Erythroblast (primary cell): ENCODE measurements at regions not wholly inside any gene's neighbourhood (a gene's known extent, or its start where the extent isn't known, plus 50 kb on each side); places are given as distances from the start of the nearest gene placed in this dataset.
"Not testable (repeated sequence)": the region's sequence is repeated elsewhere in the genome, so short reads cannot be mapped to it uniquely, and the experiment has no call there.

Experiments
- DNase-seq, 2 experiments: peaks; one replicate each; lab custom pipeline; 2025; lab: John Stamatoyannopoulos, UW
- GATA1 ChIP-seq: IDR thresholded peaks from 2 replicates; pipeline ENCODE4 v1.6.1; 2011; ENCODE audit warnings: low read depth, mild to moderate bottlenecking, control low read depth, low read length, moderate library complexity
- POLR2A ChIP-seq: IDR thresholded peaks from 2 replicates; pipeline ENCODE4 v1.6.1; 2011; ENCODE audit warnings: mild to moderate bottlenecking, low read length

DNA sequence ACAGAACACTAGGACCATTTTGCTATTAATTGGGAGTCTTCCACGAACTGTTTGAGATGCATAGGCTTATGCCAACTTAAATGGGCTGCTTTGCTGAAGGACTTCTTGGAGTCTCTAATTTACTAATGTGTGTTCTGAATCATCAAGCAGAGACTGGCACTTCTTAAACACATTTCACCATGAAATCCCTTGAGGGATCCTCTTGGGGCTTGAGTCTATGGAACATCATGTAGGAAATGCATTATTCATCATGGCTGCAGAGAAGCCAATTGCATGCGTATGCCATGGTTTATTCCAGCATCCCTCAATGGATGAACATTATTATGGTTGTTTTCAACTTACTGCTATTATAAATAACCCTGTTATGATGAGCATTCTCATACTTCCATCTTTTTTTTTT is 73.4 kb downstream of the FGD2 start:
- TF ChIP-seq POLR2A, result no peak
- TF ChIP-seq GATA1, result no peak
- DNase-seq, result no peak

- TF ChIP-seq POLR2A (no peak), GATA1 (no peak)
- no peak for DNase-seq
Observed at GRCh38 chr6:37081042-37081607, 75.7 kb downstream of the FGD2 start.

- no peak for DNase-seq
- no peak for TF ChIP-seq POLR2A
Observed at GRCh38 chr6:37082390-37083130, 77.1 kb downstream of the FGD2 start.

DNA sequence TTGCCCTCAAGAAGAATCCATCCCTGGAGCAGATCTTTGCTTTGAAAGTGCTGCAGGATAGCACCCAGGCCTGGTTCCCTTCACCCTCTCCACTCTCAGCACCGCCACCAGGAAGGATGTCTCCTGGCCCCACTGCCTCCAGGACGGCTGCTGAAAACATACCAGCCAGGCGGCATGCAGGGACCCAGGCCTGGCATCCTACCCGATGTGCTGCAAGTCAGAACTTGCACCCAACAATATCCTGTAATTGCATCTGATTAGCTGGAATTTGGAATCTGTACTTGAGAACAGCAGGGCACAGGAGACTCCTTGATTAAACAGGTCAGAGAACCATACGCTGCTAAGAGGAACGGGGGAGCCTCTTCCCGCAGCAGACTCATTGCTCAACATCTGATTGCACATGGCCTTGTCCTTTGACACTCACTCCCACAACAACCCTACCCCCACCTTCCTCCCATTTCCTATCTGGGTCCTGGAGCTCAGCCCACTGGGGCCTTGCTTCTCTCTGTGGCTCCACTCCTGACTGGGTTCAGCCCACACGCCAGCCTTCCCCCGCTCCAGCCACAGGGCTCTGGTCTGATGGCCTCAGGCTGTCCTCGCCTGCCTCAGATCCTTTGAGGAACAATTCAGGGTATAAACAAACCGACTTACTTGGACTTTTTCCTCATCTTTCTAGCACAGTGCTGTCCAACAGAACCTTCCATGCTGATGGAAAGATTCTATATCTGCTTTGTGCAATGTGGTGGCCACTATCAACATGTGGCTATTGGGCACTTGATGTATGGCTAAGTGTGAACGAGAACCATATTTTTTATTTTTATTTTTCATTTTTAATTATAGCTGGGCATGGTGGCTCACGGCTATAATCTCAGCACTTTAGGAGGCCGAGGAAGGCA is 78.0 kb downstream of the FGD2 start:
- DNase-seq, result peak; percentile 52 to 69
- TF ChIP-seq POLR2A, result no peak
- no peak for TF ChIP-seq GATA1

GRCh38 chr6:37084665-37085064 is 79.2 kb downstream of the FGD2 start:
- not testable (repeated sequence) for DNase-seq

DNA sequence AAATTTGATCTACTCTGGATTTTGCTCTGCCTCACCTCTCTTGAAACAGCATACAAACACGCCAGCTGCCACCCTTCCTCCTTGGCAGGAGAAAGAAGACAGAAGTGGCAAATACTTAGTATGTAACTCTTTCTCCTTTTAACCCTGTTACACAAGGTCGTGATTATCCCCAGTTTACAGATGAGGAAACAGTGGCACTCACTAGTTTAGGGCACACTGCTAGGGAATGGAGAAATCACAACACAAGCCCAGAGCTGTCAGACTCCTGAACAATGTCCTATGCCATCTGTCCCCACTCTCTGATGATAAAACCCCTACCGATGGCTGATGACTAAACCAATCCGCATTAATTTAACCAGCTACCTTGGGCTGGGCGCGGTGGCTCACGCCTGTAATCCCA is 79.7 kb downstream of the FGD2 start:
- TF ChIP-seq POLR2A (no peak), GATA1 (no peak)
- DNase-seq, result no peak

GRCh38 chr6:37088897-37089296 is 81.1 kb upstream of the PIM1 start:
- TF ChIP-seq POLR2A (no peak), GATA1 (no peak)
- DNase-seq, result no peak

DNA sequence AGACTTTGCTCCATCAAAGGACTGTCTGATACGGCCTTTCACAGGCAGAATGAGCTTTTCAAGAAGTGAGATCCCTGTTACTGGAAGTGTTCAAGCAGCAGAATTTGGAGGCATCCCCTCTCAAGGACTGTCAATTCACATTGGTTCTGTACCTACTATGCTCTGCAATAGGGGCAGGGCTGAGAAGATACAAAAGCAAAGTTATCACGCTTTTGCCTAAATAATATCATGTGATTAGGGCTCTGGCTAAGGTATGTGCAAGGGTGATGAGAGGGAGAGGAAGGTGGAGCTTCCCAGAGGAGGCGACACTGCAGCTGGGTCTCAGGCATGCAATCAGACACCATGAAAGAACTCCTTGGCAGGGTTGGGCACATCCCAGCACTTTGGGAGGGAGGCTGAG is 80.2 kb upstream of the PIM1 start:
- no peak for DNase-seq

DNA sequence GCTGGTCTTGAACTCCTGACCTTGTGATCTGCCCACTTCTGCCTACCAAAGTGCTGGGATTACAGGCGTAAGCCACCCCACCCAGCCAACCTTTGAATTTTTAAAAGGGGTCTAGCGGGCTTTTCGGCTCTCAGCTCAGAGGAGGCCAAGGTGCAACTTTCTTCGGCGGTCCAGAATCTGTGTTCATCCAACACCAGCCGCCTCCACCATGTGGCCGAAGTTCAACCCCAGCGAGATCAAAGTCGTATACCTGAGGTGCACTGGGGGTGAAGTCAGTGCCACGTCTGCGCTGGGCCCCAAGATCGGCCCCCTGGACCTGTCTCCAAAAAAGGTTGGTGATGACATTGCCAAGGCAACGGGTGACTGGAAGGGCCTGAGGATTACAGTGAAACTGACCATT is 78.8 kb upstream of the PIM1 start:
- DNase-seq, result not testable (repeated sequence)

More for the DNA sequence above, 80.2 kb upstream of the PIM1 start:
- no peak for TF ChIP-seq POLR2A
- no peak for TF ChIP-seq GATA1

DNA sequence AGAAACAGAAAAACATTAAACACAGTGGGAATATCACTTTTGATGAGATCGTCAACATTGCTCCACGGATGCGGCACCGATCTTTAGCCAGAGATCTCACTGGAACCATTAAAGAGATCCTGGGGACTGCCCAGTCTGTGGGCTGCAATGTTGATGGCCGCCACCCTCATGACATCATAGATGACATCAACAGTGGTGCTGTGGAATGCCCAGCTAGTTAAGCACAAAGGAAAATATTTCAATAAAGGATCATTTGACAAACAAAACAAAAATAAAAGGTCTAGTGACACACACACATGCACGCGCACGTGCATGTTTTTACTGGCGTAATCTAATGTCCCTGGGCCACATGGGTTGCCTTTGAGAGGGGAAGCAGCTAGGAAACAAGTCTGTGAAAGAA is 78.4 kb upstream of the PIM1 start:
- DNase-seq, result peak in 1 of 2 experiments; percentile 51

DNA sequence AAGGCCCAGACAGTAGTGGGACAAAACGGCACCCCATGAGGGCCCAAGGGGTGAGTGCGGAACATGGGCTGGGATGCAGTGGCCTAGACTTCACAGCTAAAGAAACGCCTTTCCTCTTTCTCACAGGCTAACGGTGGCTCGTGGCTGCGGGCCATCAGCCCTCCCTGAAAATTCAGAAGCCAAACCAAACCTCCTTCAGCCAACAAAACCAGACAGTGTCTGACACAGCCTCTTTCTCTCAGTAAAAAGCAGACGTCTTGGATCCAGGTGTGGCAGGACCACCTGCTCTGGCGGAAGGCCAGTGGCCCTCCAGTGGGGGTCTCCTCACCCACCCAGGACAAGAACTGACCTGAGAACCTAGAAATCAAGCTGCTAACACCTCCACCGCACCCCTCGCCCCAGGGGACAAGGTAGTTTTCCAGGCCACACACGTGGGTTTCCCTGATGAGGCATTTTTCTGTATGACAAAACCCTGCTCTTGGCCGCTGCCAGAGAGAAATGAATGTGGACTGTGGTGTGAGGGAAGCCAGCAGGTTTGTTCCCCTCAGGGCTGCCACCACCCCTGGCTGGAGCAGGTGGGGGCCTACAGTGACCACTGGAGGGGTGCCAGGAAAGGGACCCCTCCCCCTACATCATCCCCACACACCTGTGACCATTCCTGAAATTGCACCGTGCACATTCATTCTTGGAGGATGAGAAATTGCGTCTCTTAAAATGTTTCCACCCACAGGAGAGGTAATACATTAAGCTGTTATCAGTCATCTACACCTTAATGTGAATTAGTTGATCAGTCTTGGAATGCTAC is 76.8 kb upstream of the PIM1 start:
- TF ChIP-seq POLR2A, result no peak
- TF ChIP-seq GATA1, result no peak
- no peak for DNase-seq

DNA sequence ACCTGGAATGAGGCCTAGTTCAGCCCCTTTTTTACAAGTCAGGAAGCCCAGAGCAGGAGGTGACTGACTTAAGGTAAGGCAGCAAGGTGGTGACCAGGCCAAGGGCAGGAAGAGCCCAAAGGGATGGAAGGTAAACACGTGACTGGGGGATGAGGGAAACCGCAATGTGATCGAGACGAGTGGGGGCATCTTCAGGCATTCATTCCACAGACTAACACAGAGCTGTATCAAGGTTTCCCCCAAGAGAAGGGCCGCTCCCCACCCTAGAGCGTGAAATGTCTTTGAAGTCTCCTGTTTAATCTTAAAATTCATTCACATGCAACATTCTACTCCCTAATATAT is 76.3 kb upstream of the PIM1 start:
- DNase-seq, result no peak

DNA sequence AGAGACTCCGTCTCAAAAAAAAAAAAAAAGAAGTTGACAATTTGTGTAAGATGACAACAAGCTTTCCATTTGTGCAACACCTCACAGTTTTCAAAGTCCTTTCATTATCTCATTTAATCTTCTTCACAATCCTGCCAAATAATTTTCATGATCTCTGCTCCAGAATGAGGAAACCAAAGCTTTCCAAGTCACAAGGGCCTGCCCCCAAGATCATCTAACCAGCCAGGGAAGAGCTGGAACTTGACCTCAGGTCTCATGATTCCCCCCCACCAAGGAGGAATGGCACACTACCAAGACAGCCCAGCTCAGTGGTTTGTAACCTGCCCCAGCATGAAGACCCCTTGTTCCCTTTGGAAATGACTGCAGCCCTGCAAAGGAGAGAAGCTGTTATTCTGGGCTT is 74.0 kb upstream of the PIM1 start:
- DNase-seq, result no peak
- TF ChIP-seq POLR2A (no peak), GATA1 (no peak)

More for the DNA sequence above, 76.3 kb upstream of the PIM1 start:
- no peak for TF ChIP-seq POLR2A
- TF ChIP-seq GATA1, result no peak

DNA sequence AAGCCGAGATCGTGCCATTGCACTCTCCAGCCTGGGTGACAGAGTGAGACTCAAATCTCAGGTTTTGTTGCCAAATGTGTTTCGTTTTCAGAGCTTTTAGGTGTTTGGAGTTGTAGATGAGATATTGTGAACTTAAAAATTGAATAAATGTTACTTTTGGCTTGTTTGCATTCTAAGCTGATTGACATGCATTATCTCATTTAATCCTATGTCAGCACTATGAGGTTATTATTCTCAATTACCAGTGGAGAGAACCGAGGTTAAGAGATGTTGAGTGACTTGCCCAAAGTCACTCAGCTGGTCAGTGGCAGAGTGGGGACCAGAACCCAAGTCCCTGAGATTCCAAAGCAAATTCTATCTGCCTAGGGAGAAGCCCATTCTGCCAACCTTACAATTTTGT is 72.6 kb upstream of the PIM1 start:
- TF ChIP-seq POLR2A, result no peak
- TF ChIP-seq GATA1, result no peak
- no peak for DNase-seq
